GM21576 (cell line): ENCODE measurements at regions not wholly inside any gene's neighbourhood (a gene's known extent, or its start where the extent isn't known, plus 50 kb on each side); places are given as distances from the start of the nearest gene placed in this dataset.

Source experiments
- ATAC-seq: cut with Tn5 transposase; IDR thresholded peaks from one replicate; pipeline ENCODE4 v1.9.1; 2021; ENCODE audit warnings: mild to moderate bottlenecking, moderate library complexity; ENCODE audit not compliant: unreplicated experiment

- ATAC-seq, result no peak
These were observed 120.8 kb downstream of the ZNF518B start for GRCh38 chr4:10336471-10336870.

GRCh38 chr4:10335050-10335449, 122.2 kb downstream of the ZNF518B start:
- ATAC-seq, result no peak

GRCh38 chr4:10334506-10335028, 122.7 kb downstream of the ZNF518B start:
- ATAC-seq, result no peak

GRCh38 chr4:10333942-10334341, 123.3 kb downstream of the ZNF518B start:
- no peak for ATAC-seq

- ATAC-seq, result no peak
These were observed 131.2 kb downstream of the ZNF518B start for GRCh38 chr4:10326075-10326474.

- ATAC-seq, result no peak
These were observed 135.3 kb downstream of the ZNF518B start for GRCh38 chr4:10321931-10322330.

GRCh38 chr4:10320130-10320529, 137.1 kb downstream of the ZNF518B start:
- ATAC-seq, result no peak

- no peak for ATAC-seq
These were observed 139.9 kb downstream of the ZNF518B start for GRCh38 chr4:10317345-10317744.

- ATAC-seq, result no peak
These were observed 140.4 kb downstream of the ZNF518B start for GRCh38 chr4:10316851-10317250.

- ATAC-seq, result no peak
These were observed 141.6 kb downstream of the ZNF518B start for GRCh38 chr4:10315638-10316037.

- ATAC-seq, result no peak
These were observed 144.7 kb downstream of the ZNF518B start for GRCh38 chr4:10312568-10312967.

- no peak for ATAC-seq
These were observed 145.3 kb downstream of the ZNF518B start for GRCh38 chr4:10311939-10312338.

- ATAC-seq, result no peak
These were observed 151.4 kb downstream of the ZNF518B start for GRCh38 chr4:10305816-10306215.

GRCh38 chr4:10303291-10303690, 153.9 kb downstream of the ZNF518B start:
- ATAC-seq, result no peak

- ATAC-seq, result no peak
These were observed 155.1 kb downstream of the ZNF518B start for GRCh38 chr4:10302096-10302495.

GRCh38 chr4:10299601-10300000, 157.6 kb downstream of the ZNF518B start:
- no peak for ATAC-seq

GRCh38 chr4:10298681-10299080, 158.5 kb downstream of the ZNF518B start:
- ATAC-seq, result no peak

GRCh38 chr4:10296730-10297129, 160.5 kb downstream of the ZNF518B start:
- ATAC-seq, result no peak

- ATAC-seq, result no peak
These were observed 161.9 kb downstream of the ZNF518B start for GRCh38 chr4:10295301-10295700.

- no peak for ATAC-seq
These were observed 167.7 kb downstream of the ZNF518B start for GRCh38 chr4:10289538-10289906.

GRCh38 chr4:10288830-10289537, 168.2 kb downstream of the ZNF518B start:
- ATAC-seq, result no peak

- ATAC-seq, result no peak
These were observed 168.4 kb upstream of the WDR1 start for GRCh38 chr4:10285028-10285427.

GRCh38 chr4:10283761-10284160, 167.2 kb upstream of the WDR1 start:
- no peak for ATAC-seq
